ENCODE measurements at regions not wholly inside any gene's neighbourhood (a gene's known extent, or its start where the extent isn't known, plus 50 kb on each side); places are given as distances from the start of the nearest gene placed in this dataset.
A peak's percentile ranks its signal among the peaks of the same experiment; 100 is the strongest.
"Not testable (repeated sequence)": the region's sequence is repeated elsewhere in the genome, so short reads cannot be mapped to it uniquely, and the experiment has no call there.

GRCh38 chr6:156674197-156674596 lies 103.0 kb upstream of the ARID1B start:
- H3K27ac ChIP-seq, result no peak overlapping the region
- WGBS, 4 donors, result 93 to 95% (median 95%) methylated on average over 2 of the region's 2 CpGs
- ATAC-seq (no peak), DNase-seq (no peak)
- H3K4me3 ChIP-seq, result no peak overlapping the region
- no peaks in the 10 kb centered on the region for H3K27me3 ChIP-seq
- no peaks in the 10 kb centered on the region for H3K36me3 ChIP-seq
- TF ChIP-seq POLR2A (IDR thresholded peaks at IDR 0.05) (no peak), CTCF (IDR thresholded peaks at IDR 0.05) (no peak)
- intact Hi-C loops (cut with DNase I), result no loop called here
- peaks cover 0 to 25% (median 11%) of the 10 kb centered on the region in 12 donors for H3K9me3 ChIP-seq
- no peaks in the 10 kb centered on the region for H3K4me1 ChIP-seq

- H3K36me3 ChIP-seq; H3K27ac ChIP-seq; H3K4me3 ChIP-seq; H3K27me3 ChIP-seq; intact Hi-C loops (cut with DNase I); DNase-seq; ATAC-seq; H3K4me1 ChIP-seq: not testable (repeated sequence)
- peaks cover 0 to 18% (median 10%) of the 10 kb centered on the region in 12 donors for H3K9me3 ChIP-seq
- 94 to 100% (median 98%) methylated on average over 6 to 26 of the region's 26 CpGs for WGBS, 4 donors
Observed at GRCh38 chr6:156670097-156670496, 107.1 kb upstream of the ARID1B start.

DNA sequence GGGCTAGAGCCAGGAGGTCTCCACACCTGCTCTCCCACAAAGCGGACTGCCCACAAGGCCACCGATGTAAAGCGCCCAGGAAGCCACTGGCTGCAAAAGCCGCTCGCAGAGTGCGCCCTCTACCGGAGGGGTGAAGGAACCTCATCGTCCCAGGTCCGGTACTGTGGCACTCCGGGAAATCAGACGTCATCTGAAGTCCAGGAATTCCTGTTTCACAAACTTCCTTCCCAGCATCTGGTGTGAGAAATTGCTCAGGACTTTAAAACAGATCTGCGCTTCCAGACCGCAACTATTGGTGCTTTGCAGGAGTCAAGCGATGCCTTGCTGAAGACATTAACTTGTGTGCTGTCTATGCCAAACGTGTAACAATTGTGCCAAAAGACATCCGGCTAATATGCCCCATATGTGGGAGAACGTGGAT lies 115.1 kb upstream of the ARID1B start:
- peak in 2 of 4 donors; percentile 46 to 50 for ATAC-seq
- intact Hi-C loops (cut with DNase I), result no loop called here
- no peaks in the 10 kb centered on the region for H3K36me3 ChIP-seq
- no peak overlapping the region for H3K4me3 ChIP-seq
- peak in 10 of 12 donors; percentile 19 to 52 (median 40) for TF ChIP-seq CTCF (IDR thresholded peaks at IDR 0.05)
- no peak for TF ChIP-seq POLR2A (IDR thresholded peaks at IDR 0.05)
- peaks cover 0 to 25% (median 13%) of the 10 kb centered on the region in 12 donors for H3K4me1 ChIP-seq
- H3K27me3 ChIP-seq, result no peaks in the 10 kb centered on the region
- no peak overlapping the region for H3K27ac ChIP-seq
- peak in 1 of 5 donors; percentile 21 for DNase-seq
- H3K9me3 ChIP-seq, result no peaks in the 10 kb centered on the region
- WGBS, 4 donors, result 35 to 75% (median 69%) methylated on average over 17 of the region's 17 CpGs

GRCh38 chr6:156660389-156660788 lies 116.8 kb upstream of the ARID1B start:
- intact Hi-C loops (cut with DNase I), result no loop called here
- 91 to 96% (median 93%) methylated on average over 2 of the region's 2 CpGs for WGBS, 4 donors

More at GRCh38 chr6:156660389-156660788, 116.8 kb upstream of the ARID1B start:
- Histone ChIP-seq H3K4me1 (peaks cover 0 to 25% (median 13%) of the 10 kb centered on the region in 12 donors), H3K4me3 (no peak overlapping the region), H3K36me3 (no peaks in the 10 kb centered on the region), H3K27me3 (no peaks in the 10 kb centered on the region), H3K27ac (no peak overlapping the region), H3K9me3 (no peaks in the 10 kb centered on the region)
- no peak for TF ChIP-seq POLR2A (IDR thresholded peaks at IDR 0.05)
- TF ChIP-seq CTCF (IDR thresholded peaks at IDR 0.05), result no peak
- no peak for DNase-seq
- ATAC-seq, result no peak
